HG03520 (cell line): ENCODE measurements at regions not wholly inside any gene's neighbourhood (a gene's known extent, or its start where the extent isn't known, plus 50 kb on each side); places are given as distances from the start of the nearest gene placed in this dataset.
"Not testable (repeated sequence)": the region's sequence is repeated elsewhere in the genome, so short reads cannot be mapped to it uniquely, and the experiment has no call there.

Experiments
- ATAC-seq: cut with Tn5 transposase; IDR thresholded peaks from one replicate; pipeline ENCODE4 v1.9.1; 2021; ENCODE audit warnings: mild to moderate bottlenecking, moderate library complexity; ENCODE audit not compliant: unreplicated experiment

DNA sequence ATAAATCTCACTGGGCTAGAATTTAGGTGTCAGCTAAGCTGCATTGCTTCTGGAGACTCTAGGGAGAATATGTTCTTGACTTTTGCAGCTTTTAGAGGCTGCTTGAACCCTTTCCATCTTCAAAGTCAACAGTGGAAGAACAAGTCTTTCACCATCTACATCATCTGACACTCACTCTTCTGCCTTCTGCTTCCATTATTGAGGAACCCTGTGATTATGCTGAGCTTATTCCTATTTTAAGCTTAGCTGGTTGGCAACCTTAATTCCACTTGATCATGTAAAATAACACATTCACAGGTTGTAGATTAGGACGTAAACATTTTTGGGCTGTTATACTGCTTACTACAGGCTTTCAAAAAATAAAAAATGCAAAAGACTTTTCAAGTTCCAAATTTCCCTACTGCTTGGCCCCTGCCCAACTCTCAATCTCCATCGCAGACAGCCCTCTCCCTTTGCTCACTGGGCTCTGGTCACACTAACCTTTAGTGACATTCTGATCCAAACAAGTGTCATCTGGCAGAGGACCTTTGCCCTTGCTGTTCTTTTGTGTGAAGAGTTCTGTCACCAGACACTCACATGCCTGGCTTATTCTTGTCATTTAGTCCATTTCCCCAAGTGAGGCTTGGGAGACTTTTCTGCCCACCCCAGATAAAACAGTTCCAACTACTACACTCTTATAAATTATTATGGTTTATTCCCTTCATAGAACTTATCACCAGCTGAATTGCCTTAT is 1056.0 kb downstream of the STIM2 start:
- no peak for ATAC-seq

DNA sequence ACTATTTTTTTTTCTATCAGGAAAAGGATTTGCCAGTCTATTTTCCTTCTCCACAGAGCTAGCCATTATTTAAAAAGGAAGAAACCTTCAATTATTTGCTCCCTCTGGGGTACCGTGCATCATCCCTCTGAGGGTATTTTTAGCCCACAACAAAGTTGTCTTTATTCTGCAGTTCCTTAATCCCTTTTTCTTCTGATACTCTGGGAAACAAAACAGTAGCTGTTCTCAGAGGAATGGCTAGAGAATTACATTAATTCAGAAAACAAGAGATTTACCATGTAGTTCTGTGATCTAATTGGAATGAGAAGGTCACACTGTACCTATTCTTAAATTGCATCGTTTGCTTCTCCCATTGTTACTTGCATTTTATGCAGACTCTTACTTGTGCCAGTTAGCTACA is 1056.7 kb downstream of the STIM2 start:
- no peak for ATAC-seq

DNA sequence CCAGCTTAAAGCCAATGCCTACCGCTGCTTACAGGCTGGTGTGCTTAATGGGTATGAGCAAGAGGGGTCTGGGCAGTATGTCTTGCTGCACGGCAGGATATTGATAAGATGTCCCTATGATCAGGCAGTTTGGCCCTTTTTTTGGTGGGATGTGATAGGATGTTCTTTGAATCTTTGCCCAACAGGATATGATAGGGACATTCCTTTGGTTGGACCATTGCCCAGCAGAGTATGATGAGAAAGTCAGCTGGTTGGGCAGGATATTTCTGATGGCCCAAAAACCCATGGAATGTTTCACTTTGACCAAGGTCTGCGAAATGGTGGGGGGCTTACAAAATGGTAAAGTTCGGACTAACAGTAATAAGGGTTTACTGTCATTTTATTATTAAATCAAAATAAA is 1060.6 kb downstream of the STIM2 start:
- no peak for ATAC-seq

DNA sequence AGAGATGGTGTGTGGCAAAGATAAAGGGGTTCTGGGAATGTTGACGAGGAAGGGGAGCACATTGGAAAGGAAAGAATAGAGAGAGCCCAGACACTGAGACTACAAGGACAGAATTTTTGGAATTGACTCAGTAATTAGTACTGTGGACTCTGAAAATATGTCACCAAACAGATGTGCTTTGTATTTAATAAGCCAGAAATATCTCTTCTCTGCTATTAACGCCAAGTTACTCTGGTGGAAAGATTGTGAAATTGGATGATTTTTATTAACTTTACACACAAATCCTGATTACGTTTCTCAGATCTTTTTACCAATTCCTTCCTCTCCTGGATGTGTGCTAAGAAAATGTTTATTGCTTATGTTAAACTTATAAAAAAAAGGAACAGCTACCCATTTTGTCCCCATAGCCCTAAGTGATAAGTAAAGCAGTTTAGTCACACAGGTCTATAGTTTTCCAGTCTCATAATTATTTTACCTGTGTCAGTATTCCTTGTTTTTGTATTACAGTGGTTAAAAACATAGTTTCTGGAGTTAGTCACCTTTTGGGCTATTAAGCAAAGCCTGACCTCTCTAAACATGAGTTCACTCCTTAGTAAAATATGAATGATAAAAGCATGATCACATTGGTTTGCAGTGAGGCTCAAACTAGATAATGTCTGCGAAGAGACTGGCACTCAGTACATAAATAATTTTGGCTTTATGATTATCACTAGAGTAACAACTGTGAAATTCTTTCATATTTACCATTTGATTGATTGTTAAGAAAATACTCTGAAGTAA is 1068.3 kb downstream of the STIM2 start:
- no peak for ATAC-seq

DNA sequence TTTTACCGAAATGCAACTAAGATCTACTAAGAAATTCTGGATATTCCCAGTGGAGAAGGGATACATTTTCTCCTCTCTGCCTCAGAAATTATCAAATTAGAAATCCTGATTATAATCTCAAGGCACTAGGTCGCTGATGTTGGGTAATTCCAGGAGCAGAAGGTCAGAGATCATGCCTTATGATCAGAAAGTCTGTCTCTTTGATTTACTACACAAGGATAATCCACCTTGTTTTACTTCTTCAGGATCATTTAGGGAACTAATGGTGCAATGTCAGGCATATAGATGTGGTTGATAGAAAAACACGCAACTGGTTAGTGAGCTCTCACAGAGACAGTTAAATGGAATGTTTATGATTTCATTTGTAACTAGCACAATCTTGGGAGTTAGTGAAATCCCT is 1069.7 kb downstream of the STIM2 start:
- no peak for ATAC-seq

DNA sequence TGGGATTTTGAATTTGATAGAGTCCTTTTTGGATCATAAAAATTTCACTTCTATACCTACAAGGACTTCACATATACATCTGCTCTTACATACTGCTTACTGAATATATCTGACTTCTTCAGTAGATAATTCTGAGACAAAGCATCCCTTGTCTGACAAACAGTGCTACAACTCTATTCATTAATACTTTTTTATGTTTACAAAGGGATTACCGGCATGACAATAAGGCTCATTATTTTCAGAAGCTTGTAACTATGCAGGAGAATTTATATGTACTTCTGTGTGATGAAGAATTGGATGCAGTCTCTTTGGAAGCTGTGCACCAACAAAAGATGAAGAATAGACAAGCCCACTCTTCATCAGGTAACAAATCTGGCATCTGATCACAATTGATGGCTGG is 1070.3 kb downstream of the STIM2 start:
- no peak for ATAC-seq

DNA sequence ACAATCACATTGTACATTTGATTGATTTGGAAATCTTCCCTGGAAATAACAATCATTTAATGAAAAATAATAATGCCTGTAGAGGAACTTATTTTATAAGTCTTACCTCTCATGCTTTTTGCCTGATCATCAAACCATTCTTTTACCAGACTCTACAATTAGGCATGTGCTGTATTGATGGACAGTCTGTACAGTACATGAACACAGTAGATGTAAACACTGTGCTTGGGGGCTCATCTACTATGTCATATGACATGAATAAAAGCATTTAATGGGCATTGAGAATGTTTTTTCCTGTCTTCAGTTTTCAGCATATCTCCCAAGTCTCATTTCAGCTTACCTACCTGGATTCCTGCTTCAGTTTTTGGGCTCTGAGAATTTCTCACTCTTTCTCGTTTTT is 1070.9 kb downstream of the STIM2 start:
- ATAC-seq: no peak

DNA sequence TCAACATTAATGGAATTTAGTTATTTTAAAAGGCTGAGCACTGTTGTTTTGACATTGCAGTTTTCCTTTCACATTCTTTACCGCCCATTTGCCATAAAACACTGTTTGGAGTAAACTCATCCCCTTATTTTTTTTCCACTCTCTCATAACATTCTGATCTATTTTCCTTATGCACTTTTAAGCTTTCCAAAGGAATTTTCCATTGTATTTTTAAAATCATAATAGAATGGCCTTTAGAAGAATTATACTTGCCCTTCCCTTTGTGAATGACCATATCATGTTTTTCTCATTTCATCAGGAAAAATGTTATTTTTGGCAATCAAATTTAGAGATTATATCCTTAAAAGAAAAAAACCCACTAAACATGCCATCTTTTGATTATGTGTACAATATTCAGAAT is 1074.2 kb downstream of the STIM2 start:
- ATAC-seq: no peak

DNA sequence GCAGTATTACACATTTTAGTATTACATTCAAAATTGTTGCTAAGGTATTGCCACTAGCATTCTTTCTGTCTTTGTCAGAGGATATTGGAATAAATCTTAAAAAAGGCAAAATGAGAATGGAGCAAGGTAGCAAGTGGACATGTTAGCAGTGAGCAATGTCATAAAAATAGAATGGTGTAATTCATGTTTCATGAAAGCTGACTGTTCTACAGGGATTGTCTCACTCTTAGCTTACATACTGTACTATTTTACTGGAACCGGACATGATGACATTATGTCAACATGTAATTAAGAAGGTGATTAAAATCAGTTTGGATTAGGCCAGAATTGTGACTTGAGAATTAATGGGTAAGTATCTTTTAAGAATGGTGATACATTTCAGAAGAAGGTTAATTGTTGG is 1086.2 kb downstream of the STIM2 start:
- ATAC-seq: no peak

DNA sequence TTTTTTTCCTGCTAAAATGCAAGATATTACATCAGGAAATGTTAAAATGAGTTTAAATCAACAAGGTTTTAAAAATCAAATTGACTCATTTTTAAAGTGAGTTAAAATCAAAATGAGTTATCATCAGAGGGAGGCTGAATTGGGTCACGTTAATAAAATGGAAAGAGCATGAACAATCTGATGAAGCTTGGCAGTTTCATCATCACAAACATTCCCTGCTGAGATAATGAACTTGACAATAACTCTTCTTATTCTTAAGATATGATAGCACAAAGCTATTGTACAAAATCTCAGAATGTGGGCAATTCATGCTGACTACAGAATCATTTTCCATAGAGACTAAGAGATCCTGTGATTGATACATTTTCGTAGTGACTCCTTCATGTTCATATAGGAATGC is 1086.7 kb downstream of the STIM2 start:
- ATAC-seq: no peak

DNA sequence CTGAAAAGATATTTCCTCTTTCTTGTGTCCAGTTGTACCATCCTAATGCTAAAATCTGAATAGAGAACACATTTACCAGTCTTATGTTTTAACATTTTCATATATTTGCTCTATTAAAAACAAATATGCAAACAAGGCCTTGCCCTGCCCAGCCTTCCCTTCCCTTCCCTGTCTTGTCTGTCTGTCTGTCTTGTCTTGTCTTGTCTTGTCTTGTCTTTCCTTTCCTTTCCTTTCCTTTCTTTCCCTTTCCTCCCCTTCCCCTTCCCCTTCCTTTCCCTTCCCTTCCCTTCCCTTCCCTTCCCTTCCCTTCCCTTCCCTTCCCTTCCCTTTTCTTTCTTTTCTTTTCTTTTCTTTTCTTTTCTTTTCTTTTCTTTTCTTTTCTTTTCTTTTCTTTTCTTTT is 1103.5 kb downstream of the STIM2 start:
- ATAC-seq: no peak

DNA sequence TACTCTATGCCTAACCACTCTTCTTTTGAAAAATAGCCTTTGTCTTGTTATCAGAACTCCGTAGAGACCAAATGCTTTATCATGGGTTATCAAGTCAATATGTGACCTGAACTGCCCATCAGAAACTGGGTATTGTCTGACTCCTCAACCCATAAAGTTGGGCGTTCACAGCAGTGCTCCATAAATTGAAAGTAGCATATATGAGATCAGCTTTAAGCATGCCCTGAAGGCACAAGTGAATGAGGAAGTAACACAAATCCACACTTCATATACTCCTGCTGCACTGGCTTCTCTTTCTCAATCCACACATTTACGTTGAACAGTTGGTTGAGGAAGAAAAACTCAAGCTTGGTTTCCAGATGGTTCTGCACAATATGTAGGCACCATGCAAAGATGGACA is 1106.0 kb downstream of the STIM2 start:
- ATAC-seq: no peak

DNA sequence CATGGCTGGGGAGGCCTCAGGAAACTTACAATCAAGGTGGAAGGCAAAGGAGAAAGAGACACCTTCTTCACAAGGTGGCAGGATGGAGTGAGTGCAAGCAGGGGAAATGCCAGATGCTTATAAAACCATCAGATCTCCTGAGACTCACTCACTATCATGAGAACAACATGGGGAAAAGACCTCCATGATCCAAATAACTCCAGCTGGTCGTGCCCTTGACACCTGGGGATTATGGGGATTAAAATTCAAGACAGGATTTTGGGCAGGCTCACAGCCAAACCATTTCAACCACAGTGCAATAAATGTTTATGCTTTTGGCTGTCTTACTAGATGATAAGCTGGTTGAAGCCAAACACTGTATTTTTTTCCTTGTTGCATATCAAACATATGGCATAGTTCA is 1112.4 kb downstream of the STIM2 start:
- no peak for ATAC-seq

DNA sequence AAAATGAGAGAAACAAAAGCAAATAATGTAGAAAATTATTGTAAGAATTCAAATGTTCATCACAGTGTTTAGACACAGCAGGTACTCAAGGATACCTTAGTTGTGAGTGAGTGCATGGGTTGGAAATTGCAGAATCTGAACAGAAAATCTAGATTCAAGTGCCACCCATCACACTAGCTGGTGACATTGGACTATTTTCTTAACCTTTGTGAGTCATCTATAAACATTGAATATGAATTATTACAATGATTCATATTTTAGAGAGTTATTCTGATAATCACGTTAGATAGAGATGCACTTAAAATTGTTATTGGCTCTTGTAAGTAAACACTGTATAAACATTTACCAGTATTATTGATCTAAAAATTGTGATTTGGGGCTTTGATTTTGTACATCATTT is 1113.1 kb downstream of the STIM2 start:
- no peak for ATAC-seq

DNA sequence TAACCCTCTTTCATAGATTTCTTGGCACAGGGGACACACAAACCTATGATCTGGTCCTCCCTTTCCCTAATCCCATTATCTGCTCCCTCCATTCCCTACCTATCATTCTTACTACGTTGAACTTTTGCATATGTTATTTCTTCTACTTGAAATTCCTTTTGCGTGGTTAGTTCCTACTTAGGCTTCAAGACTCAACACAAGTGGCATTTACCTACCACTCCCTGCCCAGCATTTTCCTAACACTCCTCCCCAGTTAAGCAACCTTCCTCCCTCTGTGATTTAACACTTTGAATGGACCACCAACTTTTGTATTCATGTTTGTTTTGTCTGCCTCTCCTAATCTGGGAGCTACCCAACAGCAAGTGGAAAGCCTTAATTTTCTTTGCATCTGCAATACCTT is 1113.7 kb downstream of the STIM2 start:
- ATAC-seq: no peak

DNA sequence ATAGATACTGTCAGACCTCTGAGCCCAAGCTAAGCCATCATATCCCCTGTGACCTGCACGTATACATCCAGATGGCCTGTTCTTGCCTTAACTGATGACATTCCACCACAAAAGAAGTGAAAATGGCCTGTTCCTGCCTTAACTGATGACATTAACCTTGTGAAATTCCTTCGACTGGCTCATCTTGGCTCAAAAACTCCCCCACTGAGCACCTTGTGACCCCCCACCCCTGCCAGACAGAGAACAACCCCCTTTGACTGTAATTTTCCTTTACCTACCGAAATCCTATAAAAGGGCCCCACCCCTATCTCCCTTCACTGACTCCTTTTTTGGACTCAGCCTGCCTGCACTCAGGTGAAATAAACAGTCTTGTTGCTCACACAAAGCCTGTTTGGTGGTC is 1114.2 kb downstream of the STIM2 start:
- ATAC-seq: not testable (repeated sequence)

DNA sequence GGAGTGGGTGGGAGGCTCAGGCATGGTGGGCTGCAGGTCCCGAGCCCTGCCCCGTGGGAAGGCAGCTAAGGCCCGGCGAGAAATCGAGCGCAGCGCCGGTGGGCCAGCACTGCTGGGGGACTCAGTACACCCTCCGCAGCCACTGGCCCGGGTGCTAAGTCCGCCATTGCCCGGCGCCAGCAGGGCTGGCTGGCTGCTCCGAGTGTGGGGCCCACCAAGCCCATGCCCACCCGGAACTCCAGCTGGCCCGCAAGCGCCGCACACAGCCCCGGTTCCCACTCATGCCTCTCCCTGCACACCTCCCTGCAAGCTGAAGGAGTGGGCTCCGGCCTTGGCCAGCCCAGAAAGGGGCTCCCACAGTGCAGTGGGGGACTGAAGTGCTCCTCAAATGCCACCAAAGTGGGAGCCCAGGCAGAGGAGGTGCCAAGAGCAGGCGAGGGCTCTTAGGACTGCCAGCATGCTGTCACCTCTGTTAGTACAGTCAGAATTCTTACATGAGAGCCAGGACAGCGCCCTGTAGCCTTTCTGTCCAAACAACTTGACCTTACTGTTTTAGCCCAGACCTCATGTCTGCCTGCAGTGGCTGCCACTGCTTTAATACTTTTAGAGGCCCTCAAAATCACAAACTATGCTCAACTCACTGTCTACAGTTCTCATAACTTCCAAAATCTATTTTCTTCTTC is 1117.9 kb downstream of the STIM2 start:
- ATAC-seq: not testable (repeated sequence)

DNA sequence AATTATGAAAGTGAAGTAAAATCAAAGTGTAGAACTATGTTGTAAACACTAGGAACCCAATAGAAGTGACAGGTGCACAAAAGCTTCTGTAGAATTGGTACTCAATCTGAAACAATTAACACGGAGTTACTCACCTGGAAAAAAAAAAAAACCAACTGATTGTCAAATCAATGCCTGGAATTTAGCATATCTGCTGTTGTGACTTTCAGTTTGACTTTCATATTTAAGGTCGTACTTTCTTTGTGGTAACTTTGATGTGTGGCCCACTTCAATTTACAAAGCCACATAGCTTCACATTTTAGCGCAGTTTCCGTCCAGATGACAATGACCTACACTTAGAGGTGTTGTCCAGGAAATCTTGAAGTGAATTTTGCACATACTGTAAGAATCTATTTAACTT is 1124.9 kb downstream of the STIM2 start:
- ATAC-seq: no peak

DNA sequence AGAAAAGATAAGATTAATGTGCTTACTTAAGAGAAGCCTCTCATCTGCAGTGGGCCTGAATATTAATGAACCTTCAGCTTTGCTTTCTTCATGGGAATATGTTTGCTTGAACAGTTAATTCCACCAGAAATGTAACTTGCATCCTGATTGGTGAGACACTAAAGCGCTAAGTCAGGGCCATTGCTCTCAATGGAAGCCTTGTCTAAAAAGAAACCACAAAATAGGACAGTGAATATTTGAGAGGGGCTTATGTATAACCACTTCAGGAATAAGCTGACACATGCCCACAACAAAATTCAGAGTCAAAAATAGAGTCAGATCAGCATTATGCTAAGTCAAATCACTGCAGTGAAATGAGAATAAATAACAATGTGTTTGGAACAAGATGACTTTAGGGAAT is 1125.8 kb downstream of the STIM2 start:
- ATAC-seq: no peak

DNA sequence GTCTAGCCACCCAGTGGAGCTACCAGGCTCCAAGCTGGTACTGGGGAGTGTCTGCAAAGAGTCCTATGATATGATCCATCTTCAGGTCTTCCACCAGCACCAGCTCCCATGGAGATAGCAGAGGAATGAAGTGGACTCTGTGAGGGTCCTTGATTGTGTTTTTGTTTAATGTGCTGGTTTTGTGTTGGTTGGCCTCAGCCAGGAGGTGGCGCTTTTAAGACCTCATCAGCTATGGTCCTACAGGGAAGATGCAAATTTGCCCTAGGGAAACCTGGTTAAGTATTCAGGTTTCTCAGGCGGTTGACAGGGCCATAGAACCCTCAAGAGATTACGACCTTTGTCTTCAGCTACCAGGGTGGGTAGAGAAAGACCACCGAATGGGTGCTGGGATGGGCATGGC is 1141.1 kb downstream of the STIM2 start:
- no peak for ATAC-seq

DNA sequence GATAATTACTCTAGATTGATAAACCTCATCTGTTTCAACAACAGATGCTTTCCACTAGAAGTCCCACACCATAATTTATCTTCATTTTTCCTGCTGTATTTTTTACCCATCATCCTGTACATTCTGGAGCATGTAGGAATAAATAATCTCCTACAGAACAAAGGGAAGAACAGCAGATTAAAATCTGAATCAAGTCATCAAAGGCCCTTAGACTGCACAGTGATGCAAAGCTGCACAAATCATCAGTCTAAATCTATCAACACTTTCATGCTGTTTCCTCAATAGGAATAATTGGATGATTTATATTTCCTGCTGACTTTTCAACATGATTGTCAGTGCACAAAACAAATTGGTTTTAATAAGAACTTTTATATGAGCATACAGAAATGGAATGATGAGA is 1143.9 kb downstream of the STIM2 start:
- no peak for ATAC-seq

DNA sequence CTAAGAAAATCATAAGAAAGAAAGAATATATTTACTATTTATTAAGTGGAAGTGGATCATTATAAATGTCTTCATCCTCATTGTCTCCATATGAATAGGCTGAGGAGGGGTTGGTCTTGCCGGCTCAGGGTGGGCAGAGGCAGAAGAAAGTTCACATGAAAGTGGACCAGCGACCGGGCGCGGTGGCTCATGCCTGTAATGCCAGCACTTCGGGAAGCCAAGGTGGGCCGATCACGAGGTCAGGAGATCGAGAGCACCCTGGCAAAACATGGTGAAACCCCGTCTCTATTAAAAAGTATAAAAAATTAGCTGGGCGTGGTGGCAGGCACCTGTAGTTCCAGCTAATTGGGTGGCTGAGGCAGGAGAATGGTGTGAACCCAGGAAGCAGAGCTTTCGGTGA is 1145.4 kb downstream of the STIM2 start:
- no peak for ATAC-seq
